ENCODE measurements at regions not wholly inside any gene's neighbourhood (a gene's known extent, or its start where the extent isn't known, plus 50 kb on each side); places are given as distances from the start of the nearest gene placed in this dataset.

DNA sequence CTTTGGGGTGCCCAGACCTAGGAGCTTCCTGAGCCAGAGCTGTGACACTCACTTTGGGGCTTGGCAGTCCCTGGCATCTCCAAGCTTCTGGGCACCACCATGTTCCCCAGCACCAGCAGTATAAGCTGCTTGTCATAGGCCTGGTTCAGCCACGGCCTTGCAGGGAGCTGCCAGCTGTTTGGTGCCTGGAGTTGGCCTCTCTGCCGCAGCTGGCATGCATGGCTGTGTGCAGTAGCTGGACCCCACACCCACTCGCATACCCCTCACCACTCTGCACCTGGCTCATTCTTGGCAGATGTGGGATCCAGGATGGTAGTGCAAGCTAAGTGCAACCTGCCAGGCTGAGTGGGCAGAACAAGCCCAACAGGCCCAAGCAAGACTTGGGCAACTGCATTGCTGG lies 73.4 kb upstream of the BRD7 start:
- no peaks in the 10 kb centered on the region for H3K36me3 ChIP-seq
- no peak for DNase-seq
- H3K4me1 ChIP-seq: no peaks in the 10 kb centered on the region
- peaks cover 60% of the 10 kb centered on the region for H3K27me3 ChIP-seq (ENCODE audit: low read depth)
- no peak overlapping the region for H3K4me3 ChIP-seq
- peaks cover 42% of the 10 kb centered on the region for H3K9me3 ChIP-seq (replicated peaks)
- H3K27ac ChIP-seq (replicated peaks): no peak overlapping the region
- TF ChIP-seq, protein P1, sequence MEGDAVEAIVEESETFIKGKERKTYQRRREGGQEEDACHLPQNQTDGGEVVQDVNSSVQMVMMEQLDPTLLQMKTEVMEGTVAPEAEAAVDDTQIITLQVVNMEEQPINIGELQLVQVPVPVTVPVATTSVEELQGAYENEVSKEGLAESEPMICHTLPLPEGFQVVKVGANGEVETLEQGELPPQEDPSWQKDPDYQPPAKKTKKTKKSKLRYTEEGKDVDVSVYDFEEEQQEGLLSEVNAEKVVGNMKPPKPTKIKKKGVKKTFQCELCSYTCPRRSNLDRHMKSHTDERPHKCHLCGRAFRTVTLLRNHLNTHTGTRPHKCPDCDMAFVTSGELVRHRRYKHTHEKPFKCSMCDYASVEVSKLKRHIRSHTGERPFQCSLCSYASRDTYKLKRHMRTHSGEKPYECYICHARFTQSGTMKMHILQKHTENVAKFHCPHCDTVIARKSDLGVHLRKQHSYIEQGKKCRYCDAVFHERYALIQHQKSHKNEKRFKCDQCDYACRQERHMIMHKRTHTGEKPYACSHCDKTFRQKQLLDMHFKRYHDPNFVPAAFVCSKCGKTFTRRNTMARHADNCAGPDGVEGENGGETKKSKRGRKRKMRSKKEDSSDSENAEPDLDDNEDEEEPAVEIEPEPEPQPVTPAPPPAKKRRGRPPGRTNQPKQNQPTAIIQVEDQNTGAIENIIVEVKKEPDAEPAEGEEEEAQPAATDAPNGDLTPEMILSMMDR (IDR thresholded peaks at IDR 0.05; ENCODE audit: borderline replicate concordance): no peak
- intact Hi-C loops (cut with micrococcal nuclease): no loop called here

DNA sequence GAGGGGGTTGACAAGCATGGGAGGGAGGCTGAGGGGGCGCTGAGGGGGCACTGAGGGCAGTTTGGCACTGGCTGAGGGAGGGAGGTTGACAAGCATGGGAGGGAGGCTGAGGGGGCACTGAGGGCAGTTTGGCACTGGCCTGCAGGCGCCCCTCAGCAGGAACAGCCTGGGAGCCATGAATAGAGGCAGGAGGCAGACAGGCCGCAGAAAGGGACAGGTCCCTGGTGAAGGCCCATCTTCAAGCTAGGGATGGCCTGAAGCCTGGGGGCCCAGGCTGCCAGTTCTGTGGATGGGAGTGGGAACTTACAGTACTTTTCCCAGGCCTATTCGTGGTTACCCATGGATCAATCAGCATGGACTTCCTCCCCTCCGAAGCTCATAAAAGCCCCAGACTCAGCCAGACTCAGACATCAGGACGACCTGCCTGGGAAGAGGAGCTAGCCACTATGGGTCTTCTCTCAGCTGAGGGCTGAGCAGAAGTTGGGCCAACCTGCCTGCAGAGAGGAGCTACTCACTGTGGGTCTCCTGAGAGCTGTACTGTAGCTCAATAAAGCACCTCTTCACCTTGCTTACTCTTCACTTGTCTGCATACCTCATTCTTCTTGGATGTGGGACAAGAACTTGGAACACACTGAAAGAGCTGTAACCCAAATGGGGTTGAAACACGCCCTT lies 72.8 kb upstream of the BRD7 start:
- intact Hi-C loops (cut with micrococcal nuclease): no loop called here
- Histone ChIP-seq H3K36me3 (no peaks in the 10 kb centered on the region), H3K9me3 (replicated peaks) (peaks cover 42% of the 10 kb centered on the region), H3K27ac (replicated peaks) (no peak overlapping the region), H3K27me3 (ENCODE audit: low read depth) (peaks cover 54% of the 10 kb centered on the region), H3K4me3 (no peak overlapping the region), H3K4me1 (no peaks in the 10 kb centered on the region)
- TF ChIP-seq, protein P1 (IDR thresholded peaks at IDR 0.05; ENCODE audit: borderline replicate concordance): no peak
- no peak for DNase-seq

DNA sequence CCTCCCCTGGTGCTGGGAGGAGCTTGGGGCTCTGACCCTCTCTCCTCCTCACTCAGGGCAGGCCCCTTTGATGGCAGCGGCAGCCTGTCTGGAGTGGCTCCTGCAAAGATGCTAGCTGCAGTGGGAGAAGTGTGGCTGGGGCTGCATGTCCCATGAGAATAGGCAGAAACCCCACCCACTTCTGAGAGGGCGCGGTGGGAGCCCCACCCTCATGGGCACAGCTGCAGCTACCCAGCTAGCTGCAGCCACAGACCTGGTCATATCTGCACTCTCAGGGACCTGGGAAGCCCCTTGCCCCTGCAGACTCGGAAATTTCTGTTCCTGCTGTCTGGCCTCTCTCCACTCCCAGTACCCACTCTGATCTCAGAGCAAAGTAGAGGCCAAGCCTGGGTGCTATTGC lies 72.2 kb upstream of the BRD7 start:
- Histone ChIP-seq H3K4me3 (no peak overlapping the region), H3K4me1 (no peaks in the 10 kb centered on the region), H3K27ac (replicated peaks) (no peak overlapping the region), H3K9me3 (replicated peaks) (peaks cover 42% of the 10 kb centered on the region), H3K27me3 (ENCODE audit: low read depth) (peaks cover 48% of the 10 kb centered on the region), H3K36me3 (no peaks in the 10 kb centered on the region)
- TF ChIP-seq, protein P1 (IDR thresholded peaks at IDR 0.05; ENCODE audit: borderline replicate concordance): no peak
- intact Hi-C loops (cut with micrococcal nuclease): no loop called here
- no peak for DNase-seq

DNA sequence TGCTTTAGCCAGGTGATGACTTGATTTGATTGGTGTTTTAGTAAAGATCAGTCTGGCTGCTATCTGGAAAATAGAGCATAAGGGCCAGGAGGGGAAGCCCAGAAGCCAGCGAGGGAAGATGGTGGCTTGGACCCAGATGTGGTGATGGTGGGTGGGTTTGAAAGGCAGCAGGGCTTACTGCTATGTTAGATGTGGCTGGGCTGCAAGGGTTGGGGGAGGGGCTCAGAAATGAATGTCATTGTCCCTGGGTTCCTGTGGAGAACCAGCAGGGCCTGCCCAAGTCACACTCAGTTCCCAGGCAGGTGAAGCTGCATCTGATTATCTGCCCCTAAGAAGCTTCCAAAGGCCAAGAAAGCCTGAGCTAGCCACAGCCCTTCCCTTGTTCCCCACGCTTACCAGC lies 71.7 kb upstream of the BRD7 start:
- H3K9me3 ChIP-seq (replicated peaks): peaks cover 42% of the 10 kb centered on the region
- H3K27me3 ChIP-seq (ENCODE audit: low read depth): peaks cover 43% of the 10 kb centered on the region
- H3K27ac ChIP-seq (replicated peaks): no peak overlapping the region
- no peaks in the 10 kb centered on the region for H3K4me1 ChIP-seq
- H3K4me3 ChIP-seq: no peak overlapping the region
- DNase-seq: no peak
- H3K36me3 ChIP-seq: no peaks in the 10 kb centered on the region
- intact Hi-C loops (cut with micrococcal nuclease): no loop called here
- TF ChIP-seq, protein P1 (IDR thresholded peaks at IDR 0.05; ENCODE audit: borderline replicate concordance): no peak

DNA sequence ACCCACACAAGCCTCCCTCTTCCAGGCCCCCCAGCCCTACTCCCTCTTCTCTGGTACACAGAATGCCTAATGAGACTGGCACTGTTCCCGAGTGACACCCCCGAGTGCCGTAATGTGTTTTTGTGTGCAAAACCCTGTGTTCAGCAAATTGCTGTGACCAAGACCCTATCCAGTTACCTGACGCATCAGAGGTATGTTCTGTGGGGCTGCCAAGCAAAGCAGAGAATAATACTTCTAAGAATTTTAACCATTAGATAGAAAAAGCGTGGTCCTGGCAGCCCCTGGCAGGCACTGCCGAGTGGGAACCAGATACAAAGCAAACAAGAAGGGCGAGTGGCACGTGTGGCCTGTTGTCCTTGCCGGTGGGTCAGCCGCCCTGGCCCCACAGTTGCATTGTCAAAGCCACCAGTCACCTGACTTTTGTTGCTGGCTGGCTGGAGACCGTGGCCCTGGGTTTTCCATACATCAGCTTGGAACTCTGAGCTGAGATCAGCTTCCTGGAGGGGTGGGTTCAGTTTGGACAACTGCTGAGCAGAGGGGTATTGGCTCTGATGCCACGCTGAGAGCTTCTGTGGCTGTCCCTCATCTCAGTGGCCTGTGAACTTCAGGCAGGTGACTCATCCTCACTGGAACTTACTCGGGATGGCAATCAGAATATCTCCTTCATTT lies 69.1 kb upstream of the BRD7 start:
- Histone ChIP-seq H3K36me3 (no peaks in the 10 kb centered on the region), H3K4me1 (no peaks in the 10 kb centered on the region), H3K27ac (replicated peaks) (no peak overlapping the region), H3K9me3 (replicated peaks) (peaks cover 42% of the 10 kb centered on the region), H3K27me3 (ENCODE audit: low read depth) (peaks cover 41% of the 10 kb centered on the region), H3K4me3 (no peak overlapping the region)
- TF ChIP-seq, protein P1 (IDR thresholded peaks at IDR 0.05; ENCODE audit: borderline replicate concordance): no peak
- DNase-seq: no peak
- intact Hi-C loops (cut with micrococcal nuclease): no loop called here

Data from left ventricle myocardium inferior (tissue), 1 donor.